ENCODE measurements at regions not wholly inside any gene's neighbourhood (a gene's known extent, or its start where the extent isn't known, plus 50 kb on each side); places are given as distances from the start of the nearest gene placed in this dataset.

DNA sequence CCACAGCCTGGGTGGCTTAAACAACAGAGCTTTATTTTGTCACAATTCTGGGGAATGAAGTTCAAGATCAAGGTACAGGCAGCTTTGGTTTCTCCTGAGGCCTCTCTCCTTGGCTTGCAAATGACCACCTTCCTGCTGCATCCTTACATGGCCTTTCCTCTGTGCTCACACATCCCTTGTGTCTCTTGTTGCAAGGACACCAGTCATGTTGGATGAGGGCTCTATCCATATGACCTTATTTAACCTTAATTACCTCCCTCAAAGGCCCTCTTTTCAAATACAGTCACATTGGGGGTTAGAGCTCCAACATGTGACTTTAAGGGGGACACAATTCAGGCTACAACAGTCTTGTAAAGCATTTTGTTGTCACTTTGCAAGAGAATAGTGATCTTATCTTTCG, 65.0 kb upstream of the PLXNA4 start:
- no peak overlapping the region for H3K4me3 ChIP-seq
- H3K27ac ChIP-seq: no peak overlapping the region
- no peaks in the 10 kb centered on the region for H3K9me3 ChIP-seq (ENCODE audit: low read depth, low read length)
- no peaks in the 10 kb centered on the region for H3K36me3 ChIP-seq (ENCODE audit: insufficient read depth, low read length)
- no peak for DNase-seq (ENCODE audit: low read depth, low spot score)
- no peak for TF ChIP-seq EZH2 (IDR thresholded peaks at IDR 0.05)
- no peak for TF ChIP-seq POLR2AphosphoS5 (IDR thresholded peaks at IDR 0.05; ENCODE audit: borderline replicate concordance, low read depth, low read length)
- TF ChIP-seq FOXP2 (optimal IDR thresholded peaks at IDR 0.05; ENCODE audit: control extremely low read depth, extremely low read length, insufficient read depth): no peak
- H3K9ac ChIP-seq (ENCODE audit: insufficient read length): no peak overlapping the region

DNA sequence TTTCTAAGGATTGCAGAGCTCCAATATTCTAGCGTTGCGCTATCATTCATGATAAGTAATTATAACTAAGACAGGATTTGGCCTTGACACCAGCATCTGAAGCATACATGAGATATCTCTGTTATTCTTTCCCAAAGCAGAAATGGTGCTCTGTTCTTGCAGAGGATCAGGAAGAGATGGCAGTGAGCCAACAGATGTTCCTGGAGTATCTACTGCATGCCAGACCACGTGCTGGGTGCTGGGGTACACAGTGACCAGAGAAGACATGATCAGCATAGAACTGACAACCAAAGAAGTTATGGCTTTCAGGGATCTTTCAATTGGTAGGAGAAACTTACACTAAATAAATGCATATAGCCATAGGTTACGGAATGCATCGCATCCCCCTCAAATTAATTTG, 63.7 kb upstream of the PLXNA4 start:
- no peak overlapping the region for H3K4me3 ChIP-seq
- H3K27ac ChIP-seq: no peak overlapping the region
- no peaks in the 10 kb centered on the region for H3K36me3 ChIP-seq (ENCODE audit: insufficient read depth, low read length)
- TF ChIP-seq FOXP2 (optimal IDR thresholded peaks at IDR 0.05; ENCODE audit: control extremely low read depth, extremely low read length, insufficient read depth): no peak
- TF ChIP-seq EZH2 (IDR thresholded peaks at IDR 0.05): no peak
- no peak for TF ChIP-seq POLR2AphosphoS5 (IDR thresholded peaks at IDR 0.05; ENCODE audit: borderline replicate concordance, low read depth, low read length)
- no peak for DNase-seq (ENCODE audit: low read depth, low spot score)
- no peak overlapping the region for H3K9ac ChIP-seq (ENCODE audit: insufficient read length)
- no peaks in the 10 kb centered on the region for H3K9me3 ChIP-seq (ENCODE audit: low read depth, low read length)

DNA sequence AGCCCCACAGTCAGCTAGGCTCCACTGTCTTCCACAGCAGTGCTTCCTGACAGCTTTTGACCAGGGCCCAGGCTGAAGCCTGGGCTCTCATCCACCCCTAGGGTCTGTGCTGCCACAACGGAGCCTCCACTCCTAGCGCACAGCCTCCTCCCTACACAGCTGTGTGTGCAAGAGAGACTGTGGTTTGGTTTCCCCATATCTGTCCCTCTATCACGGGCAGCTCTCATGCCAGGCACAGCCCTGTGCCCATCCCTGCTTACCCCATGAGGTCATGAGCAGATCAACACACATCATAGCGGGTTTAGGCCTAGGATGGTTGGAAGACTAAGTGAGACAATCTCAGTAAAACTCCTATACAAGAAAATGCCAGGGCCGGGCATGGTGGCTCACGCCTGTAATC, 61.7 kb upstream of the PLXNA4 start:
- Histone ChIP-seq H3K9me3 (ENCODE audit: low read depth, low read length) (no peaks in the 10 kb centered on the region), H3K9ac (ENCODE audit: insufficient read length) (no peak overlapping the region), H3K36me3 (ENCODE audit: insufficient read depth, low read length) (no peaks in the 10 kb centered on the region), H3K27ac (no peak overlapping the region), H3K4me3 (no peak overlapping the region)
- TF ChIP-seq EZH2 (IDR thresholded peaks at IDR 0.05): no peak
- TF ChIP-seq FOXP2 (optimal IDR thresholded peaks at IDR 0.05; ENCODE audit: control extremely low read depth, extremely low read length, insufficient read depth): no peak
- no peak for TF ChIP-seq POLR2AphosphoS5 (IDR thresholded peaks at IDR 0.05; ENCODE audit: borderline replicate concordance, low read depth, low read length)
- DNase-seq (ENCODE audit: low read depth, low spot score): no peak

DNA sequence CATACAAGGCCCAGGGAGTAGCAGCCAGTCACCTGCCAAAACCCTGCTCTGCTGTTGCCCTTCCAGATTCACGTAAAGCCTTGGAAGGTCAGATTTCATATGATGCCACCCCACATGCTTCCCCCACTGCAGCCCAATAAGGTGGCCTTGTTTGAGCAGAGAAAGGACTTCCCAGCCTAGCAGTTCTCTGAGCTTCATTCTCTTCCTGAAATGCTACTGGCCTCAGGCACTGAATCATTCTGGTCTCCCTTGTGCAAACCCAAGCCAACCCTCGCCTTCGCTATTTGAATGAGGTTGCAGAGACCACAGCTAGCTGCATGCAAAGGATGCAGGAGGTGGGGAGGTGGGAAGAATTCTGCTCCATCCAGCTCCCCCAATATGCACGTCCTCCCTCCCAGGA, 60.3 kb upstream of the PLXNA4 start:
- no peak overlapping the region for H3K9ac ChIP-seq (ENCODE audit: insufficient read length)
- no peaks in the 10 kb centered on the region for H3K9me3 ChIP-seq (ENCODE audit: low read depth, low read length)
- DNase-seq (ENCODE audit: low read depth, low spot score): no peak
- H3K27ac ChIP-seq: no peak overlapping the region
- H3K36me3 ChIP-seq (ENCODE audit: insufficient read depth, low read length): no peaks in the 10 kb centered on the region
- no peak overlapping the region for H3K4me3 ChIP-seq
- TF ChIP-seq POLR2AphosphoS5 (IDR thresholded peaks at IDR 0.05; ENCODE audit: borderline replicate concordance, low read depth, low read length) (no peak), FOXP2 (optimal IDR thresholded peaks at IDR 0.05; ENCODE audit: control extremely low read depth, extremely low read length, insufficient read depth) (no peak), EZH2 (IDR thresholded peaks at IDR 0.05) (no peak)

DNA sequence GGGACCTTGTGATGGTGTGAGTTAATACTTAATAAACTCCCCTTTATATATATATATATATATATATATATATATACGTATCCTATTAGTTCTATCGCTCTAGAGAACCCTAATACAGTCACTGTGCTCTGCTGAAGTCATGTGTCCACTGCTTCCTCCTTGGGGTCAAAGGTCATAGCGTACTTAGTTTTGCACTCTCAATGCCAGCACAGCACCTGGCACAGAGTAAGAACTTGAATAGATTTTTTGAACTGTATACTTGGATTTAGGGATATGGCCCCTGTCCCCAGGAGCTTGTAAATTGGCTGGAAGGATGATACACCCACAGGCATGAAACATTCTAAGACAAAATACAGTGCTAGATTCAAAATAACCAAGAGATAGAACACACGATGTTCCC, 58.9 kb upstream of the PLXNA4 start:
- Histone ChIP-seq H3K9me3 (ENCODE audit: low read depth, low read length) (no peaks in the 10 kb centered on the region), H3K36me3 (ENCODE audit: insufficient read depth, low read length) (no peaks in the 10 kb centered on the region), H3K9ac (ENCODE audit: insufficient read length) (no peak overlapping the region), H3K4me3 (no peak overlapping the region), H3K27ac (no peak overlapping the region)
- TF ChIP-seq EZH2 (IDR thresholded peaks at IDR 0.05): no peak
- DNase-seq (ENCODE audit: low read depth, low spot score): no peak

DNA sequence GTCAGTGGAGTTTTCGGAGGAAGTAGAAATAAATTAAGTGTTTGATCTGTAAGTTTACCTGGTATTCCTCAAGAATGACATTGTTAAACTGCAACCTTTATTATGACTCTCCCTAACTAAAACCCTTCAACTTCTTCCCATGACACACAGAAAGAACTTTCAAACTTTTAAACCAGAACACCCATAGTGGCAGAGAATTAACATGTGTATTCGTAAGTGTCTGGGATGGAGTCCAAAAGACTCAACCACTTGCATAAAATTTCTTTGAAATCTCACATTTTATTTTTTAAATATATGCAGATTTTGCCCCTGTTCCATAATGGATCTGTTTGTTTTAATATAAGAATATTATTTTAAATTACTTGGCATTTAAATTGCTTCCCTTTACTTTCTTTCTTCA, 54.6 kb upstream of the PLXNA4 start:
- Histone ChIP-seq H3K27ac (no peak overlapping the region), H3K9me3 (ENCODE audit: low read depth, low read length) (no peaks in the 10 kb centered on the region), H3K4me3 (no peak overlapping the region), H3K36me3 (ENCODE audit: insufficient read depth, low read length) (no peaks in the 10 kb centered on the region), H3K9ac (ENCODE audit: insufficient read length) (no peak overlapping the region)
- no peak for DNase-seq (ENCODE audit: low read depth, low spot score)
- TF ChIP-seq POLR2AphosphoS5 (IDR thresholded peaks at IDR 0.05; ENCODE audit: borderline replicate concordance, low read depth, low read length) (no peak), FOXP2 (optimal IDR thresholded peaks at IDR 0.05; ENCODE audit: control extremely low read depth, extremely low read length, insufficient read depth) (no peak), EZH2 (IDR thresholded peaks at IDR 0.05) (no peak)

All from SK-N-MC (cell line).